Chondrocyte (in vitro differentiated cells): ENCODE measurements at regions not wholly inside any gene's neighbourhood (a gene's known extent, or its start where the extent isn't known, plus 50 kb on each side); places are given as distances from the start of the nearest gene placed in this dataset.

Experiments used
- DNase-seq: peaks from one replicate; pipeline ENCODE4 v3.0.0; 2021; ENCODE audit warnings: mixed read lengths, low spot score
- H3K27ac Mint-ChIP-seq: one replicate; pipeline ENCODE4 v1.8.0; 2021; ENCODE audit warnings: mild to moderate bottlenecking, moderate library complexity, mixed read lengths; ENCODE audit not compliant: unreplicated experiment
- H3K27me3 Mint-ChIP-seq: 2 replicates; pipeline ENCODE4 v1.8.0; 2021; ENCODE audit warnings: low read depth, mixed read lengths
- H3K36me3 Mint-ChIP-seq: 2 replicates; pipeline ENCODE4 v1.8.0; 2021; ENCODE audit warnings: low read depth, mixed read lengths
- H3K4me1 Mint-ChIP-seq: 2 replicates; pipeline ENCODE4 v1.8.0; 2021; ENCODE audit warnings: low read depth, mild to moderate bottlenecking, mixed read lengths
- H3K4me3 Mint-ChIP-seq: one replicate; pipeline ENCODE4 v1.8.0; 2021; ENCODE audit warnings: mild to moderate bottlenecking, moderate library complexity, mixed read lengths; ENCODE audit not compliant: unreplicated experiment
- H3K9me3 Mint-ChIP-seq: 2 replicates; pipeline ENCODE4 v1.8.0; 2021; ENCODE audit warnings: low read depth, mixed read lengths
- CTCF ChIP-seq: fragments of 200-600 bp; sonication (generic); IDR thresholded peaks from 2 replicates; pipeline ENCODE4 v1.5.0; 2021; ENCODE audit warnings: antibody characterized with exemption, mild to moderate bottlenecking, moderate library complexity

DNA sequence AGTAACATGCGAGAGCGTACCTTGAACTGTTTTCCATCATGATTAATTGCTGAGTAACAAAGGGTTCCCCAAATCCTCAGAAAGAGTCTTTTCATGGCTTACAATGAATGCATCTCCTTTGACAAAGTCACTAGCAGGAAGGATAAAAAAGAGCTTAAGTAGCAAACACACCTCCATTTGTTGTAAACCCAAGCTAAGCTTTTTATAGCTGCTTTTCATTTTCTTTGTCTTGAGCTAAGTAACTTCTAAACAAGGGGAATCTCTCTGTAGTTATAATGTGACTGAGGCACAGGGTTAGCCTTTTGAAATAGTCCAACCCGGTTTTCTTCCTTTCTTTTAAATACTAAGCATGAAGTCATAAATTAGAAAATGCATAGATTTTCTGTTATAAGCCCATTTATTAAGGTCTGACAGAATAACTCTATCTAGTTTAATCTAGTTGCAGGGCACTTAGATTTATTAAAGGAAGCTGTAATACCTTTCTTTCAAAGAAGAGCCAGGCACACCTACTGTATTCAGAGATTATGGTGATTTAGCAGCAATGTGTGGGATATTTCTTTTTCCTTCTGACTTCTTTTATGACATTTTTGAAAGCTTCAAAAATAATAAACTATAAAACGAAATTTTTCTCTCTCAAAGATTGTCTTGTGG is 226.9 kb upstream of the SMIM31 start:
- no peak for DNase-seq
- peaks cover 3% of the 10 kb centered on the region for H3K27me3 Mint-ChIP-seq
- H3K4me1 Mint-ChIP-seq, result no peaks in the 10 kb centered on the region
- no peak for TF ChIP-seq CTCF
- peaks cover 4% of the 10 kb centered on the region for H3K9me3 Mint-ChIP-seq
- no peaks in the 10 kb centered on the region for H3K36me3 Mint-ChIP-seq
- no peak overlapping the region for H3K4me3 Mint-ChIP-seq
- no peak overlapping the region for H3K27ac Mint-ChIP-seq

DNA sequence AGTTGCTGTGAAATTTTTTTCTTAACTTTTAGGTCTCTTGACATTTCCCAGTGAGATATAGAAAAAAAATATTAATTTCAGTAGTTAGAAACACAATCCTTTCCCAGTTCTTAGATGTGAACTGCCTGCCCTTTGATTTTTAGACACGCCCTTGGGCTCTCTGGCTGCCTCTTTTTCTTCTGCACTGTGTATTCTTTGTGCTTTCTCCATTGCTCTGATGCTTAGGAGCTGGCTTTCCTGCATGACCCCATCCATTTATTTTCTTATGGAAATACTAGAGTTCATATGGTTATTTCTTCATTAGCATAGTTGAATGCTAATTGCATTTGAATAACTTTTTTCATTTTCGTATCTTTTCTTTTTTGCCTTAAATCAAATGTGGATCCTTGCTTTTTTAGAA is 224.9 kb upstream of the SMIM31 start:
- no peak for TF ChIP-seq CTCF
- Mint-ChIP-seq H3K4me1 (no peaks in the 10 kb centered on the region), H3K36me3 (no peaks in the 10 kb centered on the region), H3K27ac (no peak overlapping the region), H3K27me3 (peaks cover 3% of the 10 kb centered on the region), H3K9me3 (peaks cover 4% of the 10 kb centered on the region), H3K4me3 (no peak overlapping the region)
- no peak for DNase-seq

DNA sequence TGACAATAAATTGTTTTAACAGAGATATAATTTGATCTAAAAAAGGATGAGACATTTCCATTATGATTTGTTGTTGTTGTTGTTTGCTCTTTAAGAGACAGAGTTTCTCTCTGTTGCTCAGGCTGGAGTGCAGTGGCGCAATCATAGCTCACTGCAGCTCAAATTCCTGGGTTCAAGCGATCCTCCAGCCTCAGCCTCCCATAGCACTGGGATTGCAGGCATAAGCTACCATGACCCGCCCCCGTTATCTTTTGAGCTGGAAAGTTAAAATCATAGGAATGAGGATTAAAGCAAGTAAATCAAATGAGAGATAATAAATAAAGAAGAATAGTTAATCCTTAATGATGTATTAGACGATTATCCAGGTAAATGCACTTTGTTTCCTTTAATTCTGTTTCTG is 224.4 kb upstream of the SMIM31 start:
- TF ChIP-seq CTCF, result no peak
- no peak for DNase-seq
- Mint-ChIP-seq H3K27ac (no peak overlapping the region), H3K4me1 (no peaks in the 10 kb centered on the region), H3K4me3 (no peak overlapping the region), H3K27me3 (peaks cover 3% of the 10 kb centered on the region), H3K36me3 (no peaks in the 10 kb centered on the region), H3K9me3 (peaks cover 4% of the 10 kb centered on the region)

GRCh38 chr4:164531336-164531735 is 222.6 kb upstream of the SMIM31 start:
- no peak overlapping the region for H3K27ac Mint-ChIP-seq
- no peaks in the 10 kb centered on the region for H3K36me3 Mint-ChIP-seq
- H3K4me3 Mint-ChIP-seq, result no peak overlapping the region
- H3K27me3 Mint-ChIP-seq, result peaks cover 3% of the 10 kb centered on the region
- H3K4me1 Mint-ChIP-seq, result peaks cover 10% of the 10 kb centered on the region
- TF ChIP-seq CTCF, result no peak
- peaks cover 4% of the 10 kb centered on the region for H3K9me3 Mint-ChIP-seq
- DNase-seq, result no peak

DNA sequence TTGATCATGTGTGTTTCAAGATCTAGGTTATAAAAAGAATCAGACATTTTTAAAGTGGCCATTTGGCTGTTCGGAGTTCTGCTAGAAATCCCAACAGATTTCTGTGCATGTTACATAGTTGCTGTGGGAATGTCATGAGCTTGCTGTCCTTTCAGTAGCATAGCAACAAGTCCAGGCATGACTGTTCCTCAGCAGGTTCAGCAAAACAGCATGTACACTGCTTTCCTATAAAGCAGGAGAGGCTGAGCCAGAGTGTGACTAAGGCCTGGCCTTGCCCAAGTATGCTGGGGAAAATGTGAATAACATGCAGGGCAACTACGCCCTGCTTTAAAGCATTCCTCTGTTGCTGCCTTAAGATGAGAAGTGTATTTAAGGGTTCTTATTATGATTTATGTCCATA is 217.1 kb upstream of the SMIM31 start:
- Mint-ChIP-seq H3K9me3 (peaks cover 15% of the 10 kb centered on the region), H3K27ac (peak overlapping the region; percentile 80), H3K36me3 (no peaks in the 10 kb centered on the region), H3K4me3 (no peak overlapping the region), H3K4me1 (peaks cover 26% of the 10 kb centered on the region), H3K27me3 (peaks cover under 1% of the 10 kb centered on the region)
- DNase-seq, result no peak
- TF ChIP-seq CTCF, result peak; percentile 30
